Thoracic aorta (tissue), 2 donors: ENCODE measurements at regions not wholly inside any gene's neighbourhood (a gene's known extent, or its start where the extent isn't known, plus 50 kb on each side); places are given as distances from the start of the nearest gene placed in this dataset.
A peak's percentile ranks its signal among the peaks of the same experiment; 100 is the strongest.

Source experiments
- ATAC-seq: fragments of 150-250 bp; one replicate; pipeline ENCODE4 v1.8.0; 2017; ENCODE audit warnings: low read depth; ENCODE audit not compliant: insufficient number of reproducible peaks, low FRiP score
- DNase-seq: peaks from one replicate; pipeline ENCODE4 v3.0.0-alpha.2; 2020; ENCODE audit warnings: low spot score
- H3K27ac ChIP-seq, 2 donors: fragments of 200-600 bp; sonication (generic); 1 replicate in 1 of 2; 2 replicates in 1 of 2; pipeline ENCODE4 v1.5.1; 2016; ENCODE audit warnings: mild to moderate bottlenecking in 2 of 2, moderate library complexity in 2 of 2
- H3K27me3 ChIP-seq: fragments of 200-600 bp; sonication (generic); replicated peaks from 2 replicates; pipeline ENCODE4 v1.6.0; 2016; ENCODE audit warnings: mild to moderate bottlenecking; ENCODE audit not compliant: insufficient read depth
- H3K36me3 ChIP-seq: fragments of 200-600 bp; sonication (generic); one replicate; pipeline ENCODE4 v1.5.1; 2016
- H3K4me1 ChIP-seq, 2 donors: fragments of 200-600 bp; sonication (generic); 1 replicate in 1 of 2; 2 replicates in 1 of 2; pipeline versions ENCODE4 v1.5.1 to v1.6.0; 2016; ENCODE audit warnings: low read depth in 2 of 2, mild to moderate bottlenecking in 1 of 2; ENCODE audit not compliant: control insufficient read depth in 1 of 2
- H3K4me3 ChIP-seq: fragments of 200-600 bp; sonication (generic); 2 replicates; pipeline ENCODE4 v1.5.1; 2016; ENCODE audit warnings: mild to moderate bottlenecking
- H3K9me3 ChIP-seq: fragments of 200-600 bp; sonication (generic); 2 replicates; pipeline ENCODE4 v1.5.1; 2016
- TF ChIP-seq, protein P1 (sequence below): fragments of 200-600 bp; sonication (generic); IDR thresholded peaks from one replicate; pipeline ENCODE4 v1.5.1; 2019; ENCODE audit warnings: antibody characterized with exemption

- no peaks in the 10 kb centered on the region for H3K36me3 ChIP-seq
- ATAC-seq (no peak), DNase-seq (no peak)
- peak overlapping the region; percentile 57 for H3K4me3 ChIP-seq
- H3K9me3 ChIP-seq, result no peaks in the 10 kb centered on the region
- peak overlapping the region; percentile 87 to 92 for H3K27ac ChIP-seq
- H3K27me3 ChIP-seq, result no peaks in the 10 kb centered on the region
- TF ChIP-seq, protein P1, sequence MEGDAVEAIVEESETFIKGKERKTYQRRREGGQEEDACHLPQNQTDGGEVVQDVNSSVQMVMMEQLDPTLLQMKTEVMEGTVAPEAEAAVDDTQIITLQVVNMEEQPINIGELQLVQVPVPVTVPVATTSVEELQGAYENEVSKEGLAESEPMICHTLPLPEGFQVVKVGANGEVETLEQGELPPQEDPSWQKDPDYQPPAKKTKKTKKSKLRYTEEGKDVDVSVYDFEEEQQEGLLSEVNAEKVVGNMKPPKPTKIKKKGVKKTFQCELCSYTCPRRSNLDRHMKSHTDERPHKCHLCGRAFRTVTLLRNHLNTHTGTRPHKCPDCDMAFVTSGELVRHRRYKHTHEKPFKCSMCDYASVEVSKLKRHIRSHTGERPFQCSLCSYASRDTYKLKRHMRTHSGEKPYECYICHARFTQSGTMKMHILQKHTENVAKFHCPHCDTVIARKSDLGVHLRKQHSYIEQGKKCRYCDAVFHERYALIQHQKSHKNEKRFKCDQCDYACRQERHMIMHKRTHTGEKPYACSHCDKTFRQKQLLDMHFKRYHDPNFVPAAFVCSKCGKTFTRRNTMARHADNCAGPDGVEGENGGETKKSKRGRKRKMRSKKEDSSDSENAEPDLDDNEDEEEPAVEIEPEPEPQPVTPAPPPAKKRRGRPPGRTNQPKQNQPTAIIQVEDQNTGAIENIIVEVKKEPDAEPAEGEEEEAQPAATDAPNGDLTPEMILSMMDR, result no peak
- peaks cover 40 to 78% of the 10 kb centered on the region in 2 donors for H3K4me1 ChIP-seq
Observed at GRCh38 chr6:25133568-25133967, 145.6 kb upstream of the CARMIL1 start.

- DNase-seq, result no peak
- no peak for ATAC-seq
- Histone ChIP-seq H3K27ac (peak overlapping the region; percentile 87 to 92), H3K27me3 (no peaks in the 10 kb centered on the region), H3K9me3 (no peaks in the 10 kb centered on the region), H3K36me3 (no peaks in the 10 kb centered on the region), H3K4me3 (peak overlapping the region; percentile 77), H3K4me1 (peaks cover 29 to 56% of the 10 kb centered on the region in 2 donors)
- TF ChIP-seq, protein P1, result no peak
Observed at GRCh38 chr6:25136854-25137253, 142.3 kb upstream of the CARMIL1 start.

DNA sequence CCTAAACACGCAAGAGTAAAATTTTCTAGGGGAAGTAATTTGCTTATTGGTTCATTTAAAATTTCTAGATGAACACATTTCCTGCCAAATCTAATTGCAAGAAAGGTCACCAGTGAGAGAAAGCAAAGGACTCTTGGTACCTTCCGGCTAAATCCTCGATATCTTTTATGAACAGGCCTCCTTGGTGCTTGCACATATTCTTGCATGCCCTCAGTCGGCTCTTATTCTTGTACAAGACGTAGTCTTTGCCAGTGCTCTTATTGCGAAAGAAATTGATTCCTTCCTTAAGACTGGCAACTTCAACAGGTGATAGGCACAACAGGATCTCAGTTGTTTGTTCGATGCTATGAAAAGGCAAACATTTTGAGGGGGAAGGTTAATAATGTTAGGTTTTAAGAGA, 141.7 kb upstream of the CARMIL1 start:
- Histone ChIP-seq H3K36me3 (no peaks in the 10 kb centered on the region), H3K27me3 (no peaks in the 10 kb centered on the region), H3K4me3 (peak overlapping the region; percentile 77), H3K9me3 (no peaks in the 10 kb centered on the region), H3K4me1 (peaks cover 29 to 54% of the 10 kb centered on the region in 2 donors), H3K27ac (peak overlapping the region; percentile 87 to 92)
- TF ChIP-seq, protein P1, result no peak
- ATAC-seq (no peak), DNase-seq (no peak)

DNA sequence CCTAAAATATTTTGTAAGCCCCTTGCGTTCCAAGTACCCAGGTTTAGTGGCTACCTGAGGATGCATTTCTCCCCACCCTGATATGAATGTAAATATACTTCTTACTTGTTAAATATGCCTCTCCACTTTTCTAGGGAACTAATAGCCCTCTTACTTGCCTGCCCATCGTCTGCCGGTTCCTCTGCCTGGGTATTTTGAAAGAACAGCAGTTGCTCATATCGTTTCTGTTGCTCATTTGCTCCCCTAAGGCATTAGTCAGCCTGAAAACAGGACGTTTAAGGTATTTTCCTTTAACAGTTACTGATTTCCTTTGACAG, 141.3 kb upstream of the CARMIL1 start:
- TF ChIP-seq, protein P1, result no peak
- no peaks in the 10 kb centered on the region for H3K36me3 ChIP-seq
- no peak for DNase-seq
- H3K9me3 ChIP-seq, result no peaks in the 10 kb centered on the region
- peak overlapping the region; percentile 77 for H3K4me3 ChIP-seq
- H3K4me1 ChIP-seq, result peaks cover 25 to 52% of the 10 kb centered on the region in 2 donors
- ATAC-seq, result peak; percentile 18
- H3K27ac ChIP-seq, result peak overlapping the region; percentile 87 to 92
- no peaks in the 10 kb centered on the region for H3K27me3 ChIP-seq

- H3K27me3 ChIP-seq, result no peaks in the 10 kb centered on the region
- ATAC-seq, result peak; percentile 38
- DNase-seq, result peak; percentile 10
- no peaks in the 10 kb centered on the region for H3K9me3 ChIP-seq
- peak overlapping the region; percentile 87 to 92 for H3K27ac ChIP-seq
- H3K4me1 ChIP-seq, result peaks cover 25 to 47% of the 10 kb centered on the region in 2 donors
- H3K36me3 ChIP-seq, result no peaks in the 10 kb centered on the region
- TF ChIP-seq, protein P1, result peak; percentile 22
- peak overlapping the region; percentile 77 for H3K4me3 ChIP-seq
Observed at GRCh38 chr6:25138233-25138933, 140.8 kb upstream of the CARMIL1 start.
